ENCODE measurements at regions not wholly inside any gene's neighbourhood (a gene's known extent, or its start where the extent isn't known, plus 50 kb on each side); places are given as distances from the start of the nearest gene placed in this dataset.

GRCh38 chr22:49226096-49226495, 601.6 kb downstream of the BRD1 start:
- DNase-seq (ENCODE audit: low spot score): no peak

- DNase-seq (ENCODE audit: low spot score): no peak
These were observed 603.4 kb downstream of the BRD1 start for GRCh38 chr22:49224243-49224642.

DNA sequence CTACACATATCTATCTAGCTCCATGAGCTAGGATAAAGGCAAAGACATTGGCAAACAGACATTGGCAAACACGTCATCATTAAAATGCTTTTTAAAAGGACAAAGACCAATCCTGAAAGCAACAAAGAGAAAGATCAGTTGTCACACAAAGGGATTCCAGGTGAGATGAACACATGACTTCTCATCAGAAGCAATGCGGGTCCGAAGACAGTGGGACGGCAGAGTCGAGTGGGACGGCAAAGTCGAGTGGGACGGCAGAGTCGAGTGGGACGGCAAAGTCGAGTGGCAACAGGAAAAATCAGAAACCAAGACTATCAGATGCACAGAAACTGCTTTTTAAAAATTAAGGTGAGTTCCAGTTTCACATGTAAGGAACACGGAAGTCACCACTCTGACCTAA, 609.5 kb downstream of the BRD1 start:
- no peak for DNase-seq (ENCODE audit: low spot score)

GRCh38 chr22:49216579-49216978, 611.1 kb downstream of the BRD1 start:
- DNase-seq (ENCODE audit: low spot score): no peak

DNA sequence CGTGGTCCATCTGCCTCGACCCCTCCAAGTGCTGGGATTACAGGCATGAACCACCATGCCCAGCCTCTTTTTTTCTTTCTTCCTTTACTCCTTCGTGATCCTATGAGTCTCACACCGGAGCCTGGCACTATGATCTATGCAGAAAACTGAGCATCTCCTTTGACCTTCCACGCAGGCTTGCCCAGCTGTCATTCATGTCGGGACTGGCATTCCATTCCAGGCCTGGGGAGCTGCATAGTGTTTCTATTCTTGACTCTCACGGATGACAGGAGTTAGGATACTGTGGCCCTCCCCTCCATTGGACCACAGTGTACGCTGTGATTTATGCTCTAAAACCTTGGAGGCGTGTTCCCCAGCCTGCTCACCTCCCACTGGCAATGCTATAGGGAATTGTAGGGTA, 611.8 kb downstream of the BRD1 start:
- DNase-seq (ENCODE audit: low spot score): no peak

- DNase-seq (ENCODE audit: low spot score): no peak
These were observed 612.7 kb downstream of the BRD1 start for GRCh38 chr22:49214976-49215375.

GRCh38 chr22:49213731-49214352, 613.8 kb downstream of the BRD1 start:
- no peak for DNase-seq (ENCODE audit: low spot score)

DNA sequence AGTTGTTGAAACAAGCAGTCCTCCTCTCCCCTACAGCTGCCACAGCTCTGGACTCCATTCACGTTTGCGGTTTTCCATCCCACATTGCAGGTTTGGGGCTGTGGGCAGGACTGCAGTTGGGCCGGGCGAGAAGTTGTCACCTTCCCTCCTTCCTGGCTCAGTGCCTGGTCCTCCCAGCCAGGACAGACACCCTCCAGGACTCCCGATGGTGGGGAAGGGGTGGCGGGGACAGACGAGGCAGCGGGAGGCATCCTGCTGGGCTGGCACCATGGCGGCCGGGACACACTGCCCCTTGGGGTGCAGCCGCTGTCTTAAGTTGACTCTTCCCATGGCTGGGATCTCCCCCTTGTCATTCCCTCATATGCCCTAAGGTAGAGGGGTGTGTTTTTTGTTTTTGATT, 615.2 kb downstream of the BRD1 start:
- DNase-seq (ENCODE audit: low spot score): no peak

DNA sequence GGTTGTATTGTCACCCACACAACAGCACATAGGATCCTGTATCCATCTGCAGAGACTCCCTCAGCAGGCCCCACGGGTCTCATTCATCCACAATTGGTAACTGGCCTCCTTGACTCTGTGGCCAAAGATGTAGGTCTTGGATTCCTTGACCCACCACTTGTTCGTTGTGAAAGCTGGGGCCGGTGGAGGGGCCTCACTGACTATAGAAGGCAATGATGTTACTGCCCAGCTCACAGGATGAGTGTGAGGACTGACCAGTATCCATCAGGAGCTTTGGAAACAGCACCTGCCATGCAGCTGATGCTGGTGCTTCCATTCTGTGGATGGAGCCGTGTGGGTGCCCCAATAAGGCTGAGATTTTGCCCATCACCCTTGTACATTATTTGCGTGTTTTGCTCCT, 615.7 kb downstream of the BRD1 start:
- DNase-seq (ENCODE audit: low spot score): no peak

GRCh38 chr22:49211176-49211575, 616.5 kb downstream of the BRD1 start:
- DNase-seq (ENCODE audit: low spot score): no peak

- no peak for DNase-seq (ENCODE audit: low spot score)
These were observed 617.1 kb downstream of the BRD1 start for GRCh38 chr22:49210606-49211005.

DNA sequence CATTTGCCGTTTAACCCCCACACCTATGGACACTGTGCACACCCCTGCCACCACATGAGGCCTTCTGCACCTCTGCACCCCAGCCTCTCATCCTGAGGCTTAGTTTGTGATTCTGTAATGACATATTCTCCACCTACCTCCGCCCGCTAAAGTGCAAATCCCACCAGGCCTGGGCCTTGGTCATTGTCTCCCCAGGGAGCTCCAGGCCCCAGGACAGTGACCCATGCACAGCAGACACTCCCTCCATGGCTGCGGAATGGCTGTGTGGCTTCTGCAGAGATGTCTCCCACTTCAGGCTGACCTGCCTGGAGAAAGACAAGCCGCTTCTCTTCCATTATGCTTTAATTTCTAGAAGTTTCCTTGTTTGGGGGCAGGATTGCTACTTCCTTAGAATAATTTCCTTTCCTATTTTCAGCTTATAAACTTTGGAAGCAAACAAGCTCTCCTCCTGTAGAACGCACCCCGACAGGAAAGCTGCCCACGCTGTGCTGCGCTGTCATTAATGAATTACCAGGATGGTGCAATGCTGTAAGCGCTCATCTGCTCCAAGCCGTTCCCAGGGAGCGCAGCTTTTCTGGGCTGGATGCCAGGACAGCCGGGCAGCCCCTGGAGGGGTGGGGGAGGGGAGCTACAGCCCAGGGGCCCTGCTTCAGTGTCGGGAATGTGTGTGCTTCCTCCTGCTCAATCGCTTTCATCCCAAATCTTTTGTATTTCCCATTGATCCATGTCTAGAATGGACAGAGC, 618.0 kb downstream of the BRD1 start:
- peak; percentile 1 for DNase-seq (ENCODE audit: low spot score)

DNA sequence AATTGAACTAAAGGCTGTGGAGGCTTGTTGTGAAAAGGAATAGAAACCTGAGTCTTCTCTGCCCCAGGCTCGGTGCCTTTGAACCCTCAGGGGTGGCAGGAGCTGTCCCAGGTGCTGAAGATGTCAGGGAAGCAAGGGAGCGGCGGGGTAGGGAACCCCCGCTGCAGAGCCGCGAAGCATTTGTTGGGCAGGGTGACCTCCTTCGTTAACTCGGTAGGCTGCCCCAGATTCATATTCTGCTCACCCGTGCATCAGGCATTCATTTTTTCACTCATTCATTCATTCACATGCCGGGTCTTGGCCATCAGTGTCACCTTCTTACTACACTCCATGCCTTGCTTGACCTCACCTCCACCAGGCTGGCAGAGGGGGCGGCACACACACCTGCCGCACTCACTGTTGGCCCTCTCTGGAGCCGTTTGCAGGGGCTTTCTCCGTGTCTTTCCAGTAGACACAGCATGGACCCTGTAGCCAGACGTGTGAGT, 618.9 kb downstream of the BRD1 start:
- no peak for DNase-seq (ENCODE audit: low spot score)

DNA sequence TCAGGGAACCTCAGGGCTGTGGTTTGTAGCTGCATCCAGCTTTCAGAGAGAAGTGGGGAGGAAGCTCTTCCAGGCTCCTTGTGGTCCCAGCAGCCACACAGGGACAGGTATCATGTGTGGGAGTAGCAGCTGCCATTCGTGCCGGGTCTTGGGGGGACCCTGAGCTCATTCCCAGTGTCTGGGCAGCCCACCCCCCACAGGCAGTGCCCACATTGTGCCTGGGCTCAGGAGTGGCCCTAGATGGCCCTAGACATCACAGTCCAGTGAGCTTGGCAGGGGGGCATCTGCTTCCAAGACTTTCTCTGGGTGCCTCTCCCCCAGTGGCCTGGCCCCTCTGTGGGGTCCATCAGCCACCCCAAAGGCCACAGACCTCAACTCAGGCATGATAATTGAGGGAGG, 619.7 kb downstream of the BRD1 start:
- DNase-seq (ENCODE audit: low spot score): no peak

DNA sequence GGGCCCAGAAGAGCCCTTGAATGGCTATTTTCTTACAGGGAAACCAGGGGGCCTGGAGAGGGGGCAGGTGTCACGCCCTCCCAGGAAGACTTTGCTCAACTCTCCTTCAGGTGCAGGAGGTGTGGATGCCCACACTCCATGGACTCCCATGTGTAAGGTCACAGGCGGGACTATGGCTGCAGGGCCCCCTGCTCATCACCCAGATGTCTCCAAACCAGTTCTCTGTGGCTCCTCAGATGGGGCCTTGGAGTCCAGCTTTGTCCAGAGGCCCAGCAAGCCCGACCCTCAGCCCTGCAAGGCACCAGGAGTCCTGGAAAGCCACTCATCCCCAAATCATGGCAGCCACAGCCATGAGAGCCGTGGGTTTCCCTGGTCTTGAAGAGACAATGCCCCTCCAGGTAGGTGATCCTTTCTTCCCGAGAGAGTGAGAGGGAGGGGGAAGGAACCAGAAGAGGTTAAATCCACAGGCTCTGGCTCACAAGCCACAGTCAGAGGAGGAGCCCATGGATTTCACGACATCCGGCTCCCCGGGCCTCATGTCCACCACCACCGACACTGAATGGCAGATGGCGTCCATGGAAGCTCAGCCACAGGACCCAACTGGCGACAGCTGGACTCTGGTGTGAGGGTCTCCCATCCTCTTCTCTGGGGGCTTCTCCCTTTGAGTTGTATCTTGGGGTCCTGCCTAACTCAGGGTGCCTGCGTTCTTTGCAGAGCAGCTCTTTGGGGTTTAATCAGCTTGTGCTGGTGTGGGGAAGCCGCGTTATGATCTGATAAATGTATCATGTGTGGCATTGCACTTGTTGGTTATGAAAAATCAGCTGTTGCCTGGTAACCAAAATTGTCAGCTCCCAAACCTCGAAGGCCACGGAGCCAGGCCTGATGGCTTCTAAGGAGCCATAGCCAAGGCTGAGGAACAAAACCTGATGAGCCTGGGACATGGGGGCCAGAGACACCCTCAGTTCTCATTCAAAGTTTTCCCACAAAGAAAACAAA, 620.4 kb downstream of the BRD1 start:
- no peak for DNase-seq (ENCODE audit: low spot score)

GRCh38 chr22:49206281-49206680, 621.4 kb downstream of the BRD1 start:
- no peak for DNase-seq (ENCODE audit: low spot score)

GRCh38 chr22:49205483-49205800, 622.2 kb downstream of the BRD1 start:
- no peak for DNase-seq (ENCODE audit: low spot score)

- DNase-seq (ENCODE audit: low spot score): no peak
These were observed 622.8 kb downstream of the BRD1 start for GRCh38 chr22:49204599-49205482.

- no peak for DNase-seq (ENCODE audit: low spot score)
These were observed 623.6 kb downstream of the BRD1 start for GRCh38 chr22:49203859-49204598.

DNA sequence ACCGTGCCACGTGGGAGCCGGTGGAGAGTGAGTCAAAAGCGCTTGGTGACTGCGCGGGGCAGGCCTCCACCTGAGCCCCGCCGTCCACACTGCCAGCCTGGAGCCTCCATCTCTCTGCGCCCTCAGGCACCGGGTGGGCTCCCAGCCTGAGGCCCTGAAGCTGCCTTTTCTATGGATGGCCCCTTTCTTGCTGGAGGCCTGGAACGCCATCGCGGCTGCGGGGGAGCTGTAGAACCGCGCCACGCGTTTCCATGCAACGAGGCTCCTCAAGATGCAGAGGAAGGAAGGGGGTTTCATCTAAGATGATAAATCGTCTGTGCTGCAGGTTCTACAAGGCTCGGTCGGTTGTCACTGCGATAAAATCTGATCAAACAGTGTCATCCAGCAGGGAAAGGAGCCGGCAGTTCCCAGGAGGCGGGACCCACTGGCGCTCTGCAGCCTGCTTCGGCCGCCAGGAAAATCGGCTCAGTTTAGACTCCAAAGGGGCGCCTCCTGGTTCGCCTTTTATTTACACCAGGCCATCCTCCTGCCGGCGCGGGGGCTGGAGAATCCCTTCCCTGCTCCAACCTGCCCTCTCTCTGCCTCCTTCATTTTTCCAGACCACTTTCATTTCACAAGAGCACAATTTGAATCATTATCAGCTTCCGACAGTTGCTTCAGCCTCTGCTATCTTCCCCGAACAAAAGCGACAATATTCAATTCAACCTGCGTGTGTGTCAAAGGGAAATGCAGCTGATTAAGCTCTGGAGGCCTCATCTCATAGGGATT, 624.4 kb downstream of the BRD1 start:
- DNase-seq (ENCODE audit: low spot score): no peak

Data from umbilical cord (tissue), 1 donor.